GM23338 (cell line): ENCODE measurements at regions not wholly inside any gene's neighbourhood (a gene's known extent, or its start where the extent isn't known, plus 50 kb on each side); places are given as distances from the start of the nearest gene placed in this dataset.

Experiments
- ATAC-seq: fragments of 200-7000 bp; cut with Tn5 transposase; 3 replicates; pipeline ENCODE4 v1.9.1; 2020
- DNase-seq: peaks from one replicate; pipeline ENCODE4 v3.0.0-alpha.2; 2015; ENCODE audit warnings: low spot score
- H2AFZ ChIP-seq: fragments of 200-600 bp; sonication (generic); 2 replicates; pipeline ENCODE4 v1.8.0; 2016; ENCODE audit warnings: antibody characterized with exemption, mild to moderate bottlenecking, moderate library complexity
- H3F3A ChIP-seq: fragments of 200-600 bp; sonication (generic); replicated peaks from 2 replicates; pipeline ENCODE4 v1.8.0; 2017; ENCODE audit warnings: antibody characterized with exemption, mixed run types, low read depth
- H3K27ac ChIP-seq: fragments of 200-600 bp; sonication (generic); 2 replicates; pipeline ENCODE4 v1.6.1; 2016; ENCODE audit warnings: low read depth
- H3K27me3 ChIP-seq: fragments of 200-600 bp; sonication (generic); 2 replicates; pipeline ENCODE4 v1.8.0; 2016; ENCODE audit warnings: mild to moderate bottlenecking, mixed run types, moderate library complexity; ENCODE audit not compliant: insufficient read depth
- H3K36me3 ChIP-seq: fragments of 200-600 bp; sonication (generic); 2 replicates; pipeline ENCODE4 v1.8.0; 2016; ENCODE audit warnings: mild to moderate bottlenecking; ENCODE audit not compliant: insufficient read depth
- H3K4me1 ChIP-seq: fragments of 200-600 bp; sonication (generic); 2 replicates; pipeline ENCODE4 v1.8.0; 2016; ENCODE audit warnings: mild to moderate bottlenecking, moderate library complexity; ENCODE audit not compliant: insufficient read depth
- H3K4me2 ChIP-seq: fragments of 200-600 bp; sonication (generic); 2 replicates; pipeline ENCODE4 v1.7.1; 2017; ENCODE audit warnings: mixed run types
- H3K4me3 ChIP-seq: fragments of 200-600 bp; sonication (generic); 2 replicates; pipeline ENCODE4 v1.6.1; 2016; ENCODE audit warnings: mixed run types
- H3K79me2 ChIP-seq: fragments of 200-600 bp; sonication (generic); replicated peaks from 2 replicates; pipeline ENCODE4 v1.8.0; 2017; ENCODE audit warnings: mild to moderate bottlenecking; ENCODE audit not compliant: insufficient read depth
- H3K9me2 ChIP-seq: fragments of 200-600 bp; sonication (generic); 2 replicates; pipeline ENCODE4 v1.8.0; 2017; ENCODE audit not compliant: insufficient read depth
- H4K20me1 ChIP-seq: fragments of 200-600 bp; sonication (generic); replicated peaks from 2 replicates; pipeline ENCODE4 v1.8.0; 2017; ENCODE audit warnings: mild to moderate bottlenecking; ENCODE audit not compliant: insufficient read depth
- H3K27ac Mint-ChIP-seq: 2 replicates; pipeline ENCODE4 v1.8.0; 2020; ENCODE audit warnings: inconsistent platforms, mild to moderate bottlenecking, moderate library complexity, mixed read lengths
- H3K27me3 Mint-ChIP-seq: 3 replicates; pipeline ENCODE4 v1.8.0; 2022; ENCODE audit warnings: low read depth, mild to moderate bottlenecking, moderate library complexity, mixed read lengths, inconsistent platforms; ENCODE audit not compliant: insufficient read depth, poor library complexity
- H3K36me3 Mint-ChIP-seq: 3 replicates; pipeline ENCODE4 v1.8.0; 2021; ENCODE audit warnings: low read depth, mild to moderate bottlenecking, inconsistent platforms, moderate library complexity, mixed read lengths
- H3K4me1 Mint-ChIP-seq: 3 replicates; pipeline ENCODE4 v1.8.0; 2020; ENCODE audit warnings: mild to moderate bottlenecking, inconsistent platforms, mixed read lengths
- H3K4me3 Mint-ChIP-seq: 3 replicates; pipeline ENCODE4 v1.8.0; 2021; ENCODE audit warnings: moderate library complexity, mild to moderate bottlenecking, inconsistent platforms, mixed read lengths
- H3K9me3 Mint-ChIP-seq: 3 replicates; pipeline ENCODE4 v1.8.0; 2020; ENCODE audit warnings: moderate library complexity, mild to moderate bottlenecking, inconsistent platforms, mixed read lengths
- NANOG ChIP-seq: IDR thresholded peaks from 2 replicates; pipeline ENCODE4 v1.6.1; 2016; ENCODE audit warnings: antibody characterized with exemption, borderline replicate concordance
- ZNF462 ChIP-seq: fragments of 250-450 bp; sonication (Bioruptor Pico); IDR thresholded peaks from 2 replicates; pipeline ENCODE4 v1.5.0; 2020; ENCODE audit warnings: mild to moderate bottlenecking, moderate library complexity

GRCh38 chr6:33862536-33862935 lies 58.7 kb upstream of the MLN start:
- H3K4me2 ChIP-seq, result no peak overlapping the region

More at GRCh38 chr6:33862536-33862935, 58.7 kb upstream of the MLN start:
- Histone ChIP-seq H4K20me1 (no peaks in the 10 kb centered on the region), H3K27me3 (no peaks in the 10 kb centered on the region), H3K4me3 (no peak overlapping the region), H3K79me2 (no peaks in the 10 kb centered on the region), H3K9me2 (0 out of 2 replicates have a peak, but pooled peaks cover 4% of the 10 kb centered on the region), H3K36me3 (no peaks in the 10 kb centered on the region), H3K4me1 (no peaks in the 10 kb centered on the region), H3F3A (no peaks in the 10 kb centered on the region), H3K27ac (no peak overlapping the region), H2AFZ (no peak overlapping the region)
- Mint-ChIP-seq H3K27ac (no peak overlapping the region), H3K4me1 (peaks cover 9% of the 10 kb centered on the region; the same call in 2 of the 3 replicates), H3K27me3 (peaks cover 5% of the 10 kb centered on the region), H3K9me3 (peaks cover 2% of the 10 kb centered on the region; the same call in 1 of the 3 replicates), H3K4me3 (no peak overlapping the region), H3K36me3 (no peaks in the 10 kb centered on the region)
- TF ChIP-seq NANOG (no peak), ZNF462 (CRISPR knock-in tag) (no peak)
- ATAC-seq (no peak), DNase-seq (no peak)
